Stimulated activated CD4-positive, alpha-beta T cell treated with anti-CD3 and anti-CD28 coated beads, TNF-alpha, amount 100 ng/mL, for 48 hours (primary cell): ENCODE measurements at regions not wholly inside any gene's neighbourhood (a gene's known extent, or its start where the extent isn't known, plus 50 kb on each side); places are given as distances from the start of the nearest gene placed in this dataset.

Source experiments
- DNase-seq, 3 donors: peaks; one replicate each; pipeline ENCODE4 v3.0.0-alpha.2; 2020; ENCODE audit warnings: low read depth in 3 of 3

DNA sequence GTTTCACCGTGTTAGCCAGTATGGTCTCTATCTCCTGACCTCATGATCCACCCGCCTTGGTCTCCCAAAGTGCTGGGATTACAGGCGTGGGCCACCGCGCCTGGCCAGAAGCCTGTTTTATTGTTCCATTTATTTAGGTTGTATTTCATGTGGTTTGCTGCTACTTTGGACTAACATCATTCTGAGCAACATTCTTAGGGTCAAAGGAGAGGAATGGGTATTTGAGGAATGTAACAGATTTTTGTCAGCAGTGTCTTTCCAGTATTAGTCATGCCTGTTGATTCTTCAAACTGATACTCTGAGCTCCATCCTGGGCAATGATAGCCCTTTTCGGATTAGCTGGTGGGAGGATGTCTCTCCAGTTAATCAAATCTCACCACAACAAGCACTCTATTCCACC, 213.0 kb upstream of the CITED2 start:
- DNase-seq: no peak

DNA sequence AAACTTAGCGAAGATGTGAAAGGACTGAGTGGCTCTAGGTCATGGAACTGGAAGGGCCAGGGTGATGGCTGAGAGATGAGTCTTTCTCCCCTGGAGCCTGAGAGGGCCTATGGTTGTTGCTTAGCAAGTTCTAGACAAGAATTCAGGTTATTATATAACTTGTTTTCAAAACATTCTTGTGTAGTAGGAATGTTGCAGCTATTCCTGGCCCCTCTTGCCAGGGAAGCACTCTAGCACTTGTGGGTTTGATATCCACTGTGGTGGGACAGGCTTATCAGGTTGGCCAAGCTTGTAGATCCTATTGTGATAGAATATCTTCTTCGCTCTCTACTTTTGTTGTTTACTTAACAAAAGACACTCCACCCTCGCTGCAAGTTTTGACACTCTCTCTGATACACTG, 211.8 kb upstream of the CITED2 start:
- DNase-seq: no peak

DNA sequence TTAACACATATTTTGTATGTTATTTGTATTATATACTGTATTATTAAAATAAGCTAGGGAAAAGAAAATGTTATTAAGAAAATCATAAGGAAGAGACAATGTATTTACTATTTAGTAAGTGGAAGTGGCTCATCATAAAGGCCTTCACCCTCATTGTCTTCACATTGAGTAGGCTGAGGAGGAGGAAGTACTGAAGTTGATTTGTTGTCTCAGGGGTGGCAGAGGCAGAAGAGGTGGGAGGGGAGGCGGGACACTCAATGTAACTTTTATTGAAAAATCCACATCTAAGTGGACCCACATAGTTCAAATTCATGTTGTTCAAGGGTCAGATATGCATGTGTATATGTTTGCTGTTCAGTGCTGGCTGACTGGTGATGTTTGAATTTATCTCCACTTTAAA, 210.2 kb upstream of the CITED2 start:
- DNase-seq: no peak

DNA sequence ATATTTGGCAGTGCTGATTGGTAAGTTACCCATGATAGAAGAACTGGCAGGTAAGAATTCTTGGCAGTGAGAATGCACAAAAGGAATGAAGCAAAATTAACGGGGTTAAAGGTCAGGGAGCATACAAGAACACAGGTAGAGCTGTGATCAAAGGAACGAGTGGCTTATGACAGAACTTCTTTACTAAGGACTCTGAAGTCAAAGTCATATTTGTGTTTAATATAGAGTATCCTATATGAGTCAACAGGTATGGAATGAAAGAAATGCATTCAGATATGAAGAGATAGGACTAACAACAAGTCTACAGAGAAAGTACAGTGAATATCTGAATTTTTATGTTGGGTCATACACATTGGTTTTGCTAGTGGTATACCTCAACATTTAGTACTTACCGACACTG, 209.0 kb upstream of the CITED2 start:
- no peak for DNase-seq

DNA sequence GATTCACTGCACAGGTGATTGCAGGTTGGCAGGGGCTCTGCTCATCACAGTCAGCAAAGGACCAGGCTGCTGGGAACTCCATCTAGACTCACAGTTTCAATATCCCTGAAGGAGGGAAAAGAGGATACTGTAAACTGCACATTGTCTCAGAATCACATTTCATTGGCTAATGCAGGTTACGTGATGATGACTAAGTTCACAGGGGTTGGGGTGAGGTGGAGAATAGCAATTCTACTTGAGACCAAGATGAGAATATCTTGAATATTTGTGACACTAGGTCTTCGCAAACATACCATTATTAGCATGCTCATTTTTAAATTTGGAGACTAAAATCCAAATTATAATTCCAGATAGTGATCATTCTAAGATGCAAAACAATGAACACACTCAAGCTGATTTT, 208.5 kb upstream of the CITED2 start:
- DNase-seq: no peak

GRCh38 chr6:139581485-139581865, 207.0 kb upstream of the CITED2 start:
- DNase-seq: no peak

- DNase-seq: no peak
Measured at GRCh38 chr6:139580592-139581484, 206.4 kb upstream of the CITED2 start.

DNA sequence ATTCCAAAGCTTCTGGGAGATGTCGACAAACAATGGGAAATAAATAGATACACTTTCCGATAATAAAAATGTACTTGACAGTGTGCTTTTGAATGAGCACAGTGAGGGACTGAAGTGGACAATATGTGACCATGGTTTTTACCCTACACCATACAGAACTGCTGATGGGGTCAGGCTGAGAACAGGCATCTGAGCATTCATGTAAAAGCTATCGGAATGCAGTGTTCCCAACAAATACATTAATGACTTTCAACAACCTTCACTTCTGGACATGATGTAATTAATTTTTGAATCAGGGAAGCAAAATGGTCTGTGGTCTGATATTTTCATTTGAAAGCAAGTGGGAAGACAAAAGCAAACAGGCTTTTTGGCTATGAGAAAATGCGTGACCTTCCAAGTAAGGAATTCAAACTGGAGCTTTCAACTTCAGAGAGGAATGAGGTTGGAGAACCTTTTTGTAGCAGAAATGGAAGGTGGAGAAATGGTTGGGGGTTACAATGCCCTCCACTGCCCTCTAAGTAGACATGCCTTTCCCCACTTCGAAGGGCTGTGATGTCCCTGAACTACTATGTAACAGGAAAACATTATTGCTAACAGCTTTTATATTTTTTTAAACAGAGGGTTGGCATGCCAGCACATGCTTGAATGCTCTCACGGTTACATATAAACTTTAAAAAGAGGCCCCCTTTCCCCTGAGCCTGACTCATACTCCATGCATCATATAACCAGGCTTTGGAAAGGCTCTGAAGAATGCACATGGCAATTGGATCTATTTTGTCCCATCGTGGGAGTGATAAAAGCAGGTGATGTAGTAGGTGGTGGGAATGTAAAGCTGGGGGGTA, 203.5 kb upstream of the CITED2 start:
- DNase-seq: no peak

- DNase-seq: no peak
Measured at GRCh38 chr6:139577124-139577762, 202.8 kb upstream of the CITED2 start.

DNA sequence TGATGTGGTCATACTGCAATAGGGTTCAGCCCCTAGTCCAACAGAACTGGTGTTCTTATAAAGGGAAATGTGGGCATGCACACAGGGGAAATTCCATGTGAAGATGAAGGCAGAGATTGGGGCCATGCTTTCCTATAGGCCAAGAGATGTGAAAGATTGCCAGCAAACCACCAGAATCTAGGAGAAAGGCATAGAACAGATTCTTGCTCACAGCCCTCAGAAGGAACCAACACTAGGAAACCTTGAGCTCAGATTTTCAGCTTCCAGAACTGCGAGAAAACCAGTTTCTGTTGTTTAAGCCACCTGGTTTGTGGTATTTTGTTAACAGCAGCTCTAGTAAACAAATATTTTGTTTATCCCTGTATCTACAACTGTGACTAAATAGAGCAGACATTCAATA, 197.6 kb upstream of the CITED2 start:
- no peak for DNase-seq

DNA sequence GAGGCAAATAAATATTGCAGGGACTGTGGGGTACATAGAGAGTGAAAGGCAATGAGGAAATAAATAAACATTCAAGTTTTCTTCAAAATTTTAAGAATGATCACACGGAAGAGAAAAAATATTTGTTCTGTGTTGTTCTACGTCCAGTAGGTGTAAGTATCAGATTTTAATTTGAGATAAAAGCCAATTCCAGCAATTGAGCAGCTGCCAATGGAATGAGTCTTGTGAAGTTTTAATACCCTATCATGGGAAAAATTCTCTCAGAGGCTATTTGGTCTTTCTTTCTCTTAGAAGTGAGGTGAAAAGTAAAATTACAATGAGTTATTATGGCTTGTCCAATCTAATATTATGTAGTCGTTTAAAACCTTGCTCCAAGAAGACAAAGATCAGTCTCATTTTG, 195.7 kb upstream of the CITED2 start:
- no peak for DNase-seq

DNA sequence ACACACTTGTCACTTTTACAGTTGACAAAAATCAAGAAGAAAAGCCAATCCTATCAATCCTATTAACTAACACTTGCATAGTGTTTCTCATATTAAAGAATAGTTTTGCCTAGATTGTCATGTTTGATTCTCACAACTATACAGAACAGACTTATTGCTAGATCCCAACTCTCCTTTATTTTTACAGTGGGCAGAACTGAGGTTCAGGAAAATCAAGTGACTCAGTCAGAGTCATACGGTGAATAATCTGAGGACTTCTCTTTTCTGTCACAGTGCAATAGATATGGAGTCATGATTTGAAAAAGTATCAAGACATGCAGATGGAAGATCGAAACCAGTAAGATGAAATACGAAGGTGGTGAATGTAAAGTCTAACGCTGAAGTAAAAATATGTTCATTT, 195.1 kb upstream of the CITED2 start:
- DNase-seq: no peak

DNA sequence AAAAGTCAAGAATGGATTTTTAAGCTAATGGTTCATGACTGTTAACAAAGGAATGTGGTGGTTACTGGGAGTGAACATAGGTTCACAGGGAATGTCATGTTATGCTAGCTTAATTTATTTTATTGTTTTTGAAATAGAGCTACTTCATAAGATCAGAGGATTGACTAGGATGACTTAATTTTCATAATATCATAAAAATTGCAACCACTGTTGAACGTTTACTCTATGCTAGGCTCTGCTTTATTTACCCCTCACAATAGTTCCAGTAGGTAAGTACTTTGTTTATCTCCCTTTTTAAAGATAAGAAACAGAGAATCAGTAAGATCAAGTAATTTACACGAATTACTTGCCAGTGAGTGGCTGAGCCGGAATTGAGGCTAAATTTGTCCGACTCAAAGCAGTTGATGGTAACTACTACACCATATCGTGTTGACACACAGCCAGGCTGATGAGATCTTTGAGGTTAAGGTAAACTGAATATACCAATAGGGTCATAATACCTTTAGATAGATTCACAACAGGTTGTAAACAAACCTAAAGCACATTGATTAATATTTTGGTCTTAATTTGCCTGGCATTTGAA, 194.6 kb upstream of the CITED2 start:
- no peak for DNase-seq

- DNase-seq: no peak
Measured at GRCh38 chr6:139568151-139568955, 193.9 kb upstream of the CITED2 start.

- no peak for DNase-seq
Measured at GRCh38 chr6:139567095-139567494, 192.6 kb upstream of the CITED2 start.

- no peak for DNase-seq
Measured at GRCh38 chr6:139565591-139565990, 191.1 kb upstream of the CITED2 start.

GRCh38 chr6:139557547-139557946, 183.1 kb upstream of the CITED2 start:
- no peak for DNase-seq

- DNase-seq: no peak
Measured at GRCh38 chr6:139556532-139556931, 182.1 kb upstream of the CITED2 start.

DNA sequence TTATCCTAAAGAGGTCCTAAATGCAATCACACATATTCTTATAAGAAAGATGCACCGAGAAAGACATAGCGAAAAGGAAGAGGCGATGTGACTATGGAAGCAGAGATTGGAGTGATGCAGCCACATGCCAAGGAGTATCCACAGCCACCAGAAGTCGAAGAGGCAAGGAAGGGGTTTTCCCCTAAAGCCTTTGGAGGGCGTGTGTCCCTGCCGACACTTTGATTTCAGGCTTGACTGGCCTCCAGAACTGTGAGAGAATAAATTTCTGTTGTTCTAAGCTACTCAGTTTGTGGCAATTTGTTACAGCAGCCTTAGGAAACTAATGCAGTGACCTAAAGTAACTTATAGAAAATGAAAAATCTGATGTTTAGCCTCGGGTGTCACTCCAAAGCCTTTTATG, 179.5 kb upstream of the CITED2 start:
- DNase-seq: no peak

DNA sequence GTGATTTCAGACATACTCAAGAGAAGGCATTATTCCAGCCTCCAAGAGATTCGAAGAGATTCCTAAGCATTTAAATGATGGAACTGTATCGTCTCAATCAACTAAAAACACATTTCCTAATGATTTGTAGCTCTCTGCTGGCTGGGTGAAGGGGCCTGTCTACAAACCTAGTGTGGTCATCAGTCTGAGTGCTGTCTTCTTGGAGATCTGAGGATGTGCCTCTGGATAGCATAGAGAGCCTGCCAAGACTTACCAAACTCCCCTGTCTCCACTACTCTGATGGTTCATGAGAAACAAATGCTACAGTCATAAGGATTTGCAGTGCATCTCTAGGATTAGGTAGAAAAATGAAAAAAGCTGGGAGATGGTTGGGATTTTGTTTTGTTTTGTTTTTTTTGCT, 176.9 kb upstream of the CITED2 start:
- DNase-seq: no peak

DNA sequence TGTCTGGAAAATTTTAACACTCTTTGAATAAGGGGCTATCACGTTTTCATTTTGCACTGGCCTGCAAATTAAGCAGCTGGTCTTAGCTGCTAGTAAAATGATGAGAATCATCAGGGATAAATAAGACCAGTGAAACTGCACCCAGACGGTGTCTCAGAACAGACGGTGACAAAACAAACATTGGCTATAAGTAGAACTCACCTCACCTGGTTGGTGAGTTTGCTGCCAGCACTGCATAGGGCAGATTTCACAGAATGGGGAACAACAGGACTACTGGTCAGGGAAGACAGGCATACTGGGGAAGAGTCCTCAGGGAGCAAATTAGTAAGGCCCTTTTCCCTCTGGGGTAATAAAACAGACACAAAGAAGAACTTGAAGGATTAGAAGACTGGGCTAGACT, 175.9 kb upstream of the CITED2 start:
- no peak for DNase-seq
